Activated naive CD4-positive, alpha-beta T cell (primary cell): ENCODE measurements at regions not wholly inside any gene's neighbourhood (a gene's known extent, or its start where the extent isn't known, plus 50 kb on each side); places are given as distances from the start of the nearest gene placed in this dataset.
"Not testable (repeated sequence)": the region's sequence is repeated elsewhere in the genome, so short reads cannot be mapped to it uniquely, and the experiment has no call there.

Experiments used
- DNase-seq, 4 experiments: peaks; one replicate each; lab custom pipeline; 2025; lab: John Stamatoyannopoulos, UW

DNA sequence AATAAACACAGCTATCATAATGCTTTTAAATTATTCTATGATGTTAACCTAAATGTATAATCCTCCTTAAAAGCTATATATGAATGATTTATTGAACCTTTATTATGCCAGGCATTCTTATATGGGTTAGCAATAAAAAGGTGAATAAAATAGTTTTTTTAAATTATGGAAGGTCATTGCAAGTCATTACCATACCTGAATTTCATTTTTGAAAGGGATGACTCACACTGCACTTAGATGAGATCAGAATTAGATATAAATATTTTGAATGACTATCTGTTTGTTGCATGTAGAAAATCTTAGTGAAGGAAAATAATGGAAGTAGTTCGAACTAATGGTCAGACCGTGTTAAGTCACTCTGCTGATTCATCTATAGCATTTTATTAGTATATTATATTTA lies 822.3 kb downstream of the LUZP2 start:
- DNase-seq: no peak

- DNase-seq: no peak
Measured at GRCh38 chr11:25327656-25328055, 830.8 kb downstream of the LUZP2 start.

GRCh38 chr11:25339281-25339680 lies 842.4 kb downstream of the LUZP2 start:
- DNase-seq: no peak

- DNase-seq: no peak
Measured at GRCh38 chr11:25349537-25349936, 852.7 kb downstream of the LUZP2 start.

- DNase-seq: no peak
Measured at GRCh38 chr11:25350899-25351803, 854.3 kb downstream of the LUZP2 start.

DNA sequence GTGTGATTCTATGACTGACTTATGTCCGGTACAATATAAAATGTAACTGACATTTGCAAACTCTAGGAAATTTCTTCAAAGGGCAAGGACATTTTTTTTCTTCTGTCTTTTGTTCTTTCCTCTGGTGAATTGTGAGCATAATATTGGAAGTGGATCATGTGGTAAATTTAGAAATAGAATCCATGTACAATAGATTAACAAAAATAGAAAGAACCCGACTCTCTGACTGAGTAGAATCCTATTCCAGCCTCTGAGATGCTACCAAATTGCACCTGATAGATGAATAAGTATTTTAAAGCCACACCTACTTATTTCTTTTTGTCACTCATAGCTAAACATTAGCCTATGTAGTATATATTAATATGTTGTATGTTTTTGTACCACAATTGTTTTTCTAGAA lies 860.3 kb downstream of the LUZP2 start:
- no peak for DNase-seq

DNA sequence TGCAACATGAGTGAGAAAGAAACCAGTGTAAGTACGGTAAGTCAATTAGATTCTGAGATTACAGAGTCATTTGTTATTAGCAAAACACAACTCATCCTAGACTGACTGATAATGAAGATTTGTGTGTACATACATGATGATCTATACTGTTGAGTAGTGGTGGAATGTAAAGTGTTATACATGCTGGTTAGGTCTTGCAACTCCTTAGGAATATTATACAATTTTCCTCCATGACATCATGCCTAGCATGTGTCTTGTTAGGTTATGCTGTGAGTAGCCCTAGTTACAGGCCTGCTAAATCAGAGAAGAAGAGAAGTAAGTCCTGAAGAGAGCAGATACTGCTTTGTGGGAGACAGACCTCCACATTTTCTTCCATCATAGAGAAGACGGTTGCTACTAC lies 880.6 kb downstream of the LUZP2 start:
- DNase-seq: no peak

DNA sequence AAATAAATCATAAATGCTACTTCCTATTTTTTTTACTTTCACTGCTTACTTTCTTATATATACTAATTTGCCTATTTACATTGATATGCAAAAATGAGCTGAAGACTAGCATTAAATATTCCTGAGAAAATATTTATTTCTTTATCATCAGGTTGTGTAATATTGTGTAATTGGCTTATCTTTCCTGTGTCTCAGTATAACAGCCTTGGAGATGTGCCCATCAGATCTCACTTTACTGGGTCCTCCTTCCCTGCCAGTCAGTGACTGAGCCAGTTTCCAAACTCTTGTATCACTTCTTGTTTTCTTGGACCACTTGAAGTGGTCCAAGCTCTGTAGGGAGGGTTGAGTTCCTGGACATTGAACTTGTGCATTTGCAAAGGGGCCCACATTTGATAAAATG lies 900.0 kb downstream of the LUZP2 start:
- DNase-seq: no peak

DNA sequence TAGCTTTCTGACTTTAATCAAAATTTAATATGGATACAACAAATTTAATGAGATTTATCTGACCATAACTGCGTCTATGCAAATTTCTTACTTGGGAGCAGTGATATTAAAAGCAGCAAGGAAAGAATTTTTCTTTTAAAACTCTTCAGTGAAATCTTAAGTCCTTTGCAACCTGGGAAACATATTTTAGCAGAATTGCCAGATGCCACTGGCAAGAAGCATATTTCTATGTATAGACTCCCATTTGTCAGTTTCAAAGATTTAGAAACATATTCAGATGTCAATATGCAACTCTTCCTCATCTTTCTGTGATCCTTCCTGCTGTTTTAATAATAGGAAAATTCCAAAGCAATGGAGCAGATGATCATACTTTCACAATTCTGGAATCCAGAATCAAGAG lies 911.3 kb downstream of the LUZP2 start:
- no peak for DNase-seq

DNA sequence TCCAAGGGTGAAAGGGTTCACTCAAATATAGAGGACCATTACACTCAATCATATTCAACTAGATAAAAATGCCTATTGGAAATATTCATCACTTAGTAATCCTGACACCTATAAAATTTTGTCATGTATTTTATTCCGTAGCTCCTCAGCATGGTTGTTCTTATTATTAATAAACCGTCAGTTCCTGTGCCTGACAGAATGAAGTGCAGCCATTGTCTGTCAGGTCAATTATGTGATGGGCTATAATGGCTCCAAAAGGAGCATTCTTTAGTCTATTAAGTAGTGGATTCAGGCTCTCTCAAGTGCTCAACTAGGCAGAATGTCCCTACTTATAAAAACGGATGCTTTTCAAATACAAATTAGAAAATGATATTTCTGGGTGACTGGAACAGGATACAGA lies 916.1 kb upstream of the ANO3 start:
- no peak for DNase-seq

- no peak for DNase-seq
Measured at GRCh38 chr11:25423436-25424199, 908.3 kb upstream of the ANO3 start.

GRCh38 chr11:25432376-25432775 lies 899.6 kb upstream of the ANO3 start:
- DNase-seq: no peak

DNA sequence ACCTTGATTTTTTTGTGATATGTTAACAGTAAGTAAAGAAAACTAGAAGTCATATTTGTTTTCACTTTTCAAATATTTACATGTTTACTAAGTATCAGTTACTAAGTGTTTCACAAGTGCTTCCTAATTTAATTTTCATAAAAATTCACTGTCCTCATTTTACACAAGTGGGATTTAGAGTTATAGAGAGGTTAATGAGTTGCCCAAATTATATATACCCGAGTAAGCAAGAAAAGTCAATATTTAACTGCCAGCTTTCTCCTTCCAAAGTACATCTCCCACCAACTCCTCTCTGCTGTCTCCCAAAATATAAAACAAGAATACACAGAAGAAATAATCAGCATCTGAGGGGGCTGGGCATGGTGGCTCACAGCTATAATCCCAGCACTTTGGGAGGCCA lies 896.7 kb upstream of the ANO3 start:
- DNase-seq: no peak

GRCh38 chr11:25436326-25436725 lies 895.6 kb upstream of the ANO3 start:
- DNase-seq: no peak

DNA sequence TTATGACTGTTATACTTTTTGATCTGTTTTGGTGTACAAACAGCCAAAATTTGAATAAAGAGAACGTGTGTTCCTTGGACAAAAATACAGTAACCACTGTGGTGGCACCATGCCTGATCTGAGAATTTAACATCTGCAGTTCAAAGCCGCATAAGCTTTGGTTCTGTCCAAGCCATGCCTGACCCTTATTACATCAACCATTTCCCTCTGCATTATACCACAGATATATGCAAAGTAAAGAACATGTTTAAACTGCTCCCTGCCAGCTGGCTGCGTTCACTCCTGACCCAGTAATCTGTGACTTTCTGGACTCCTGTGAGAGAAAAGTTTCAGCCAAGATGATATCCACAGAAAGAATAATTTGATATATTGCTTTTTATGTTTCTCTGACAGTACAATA lies 890.5 kb upstream of the ANO3 start:
- no peak for DNase-seq

DNA sequence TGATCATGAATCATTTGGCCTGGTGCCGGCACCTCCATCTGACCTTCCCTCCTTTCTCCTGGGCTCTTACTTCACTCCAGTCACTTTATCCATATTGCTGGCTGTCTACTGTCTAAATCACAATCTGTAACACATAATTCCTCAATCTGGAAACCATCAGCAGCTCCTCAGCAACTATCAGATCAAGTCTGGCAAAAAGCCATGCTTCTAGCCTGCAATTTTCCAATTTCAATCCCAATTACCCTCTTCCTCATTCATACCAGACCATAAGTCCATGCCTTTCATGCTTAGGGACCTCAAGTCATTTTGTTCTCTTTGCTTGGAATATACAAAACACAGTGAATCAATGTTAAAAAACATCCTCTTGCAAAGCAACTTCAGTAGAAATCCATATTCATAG lies 882.8 kb upstream of the ANO3 start:
- DNase-seq: no peak

GRCh38 chr11:25453471-25453870 lies 878.5 kb upstream of the ANO3 start:
- DNase-seq: no peak

GRCh38 chr11:25456211-25456610 lies 875.7 kb upstream of the ANO3 start:
- DNase-seq: no peak

- DNase-seq: no peak
Measured at GRCh38 chr11:25483915-25484635, 847.9 kb upstream of the ANO3 start.

- no peak for DNase-seq
Measured at GRCh38 chr11:25485315-25485714, 846.6 kb upstream of the ANO3 start.

DNA sequence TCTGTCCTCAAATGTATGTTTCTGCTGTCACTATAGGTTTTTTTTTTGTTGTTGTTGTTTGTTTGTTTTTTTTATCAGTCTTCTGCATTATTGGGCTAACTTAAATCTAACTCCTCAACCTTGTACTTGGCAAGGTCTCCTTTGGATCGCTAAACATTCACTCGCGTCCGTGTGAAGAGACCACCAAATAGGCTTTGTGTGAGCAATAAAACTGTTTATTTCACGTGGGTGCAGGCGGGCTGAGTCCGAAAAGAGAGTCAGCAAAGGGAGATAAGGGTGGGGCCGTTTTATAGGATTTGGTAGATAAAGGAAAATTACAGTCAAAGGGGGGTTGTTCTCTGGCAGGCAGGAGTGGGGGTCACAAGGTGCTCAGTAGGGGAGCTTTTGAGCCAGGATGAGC lies 845.6 kb upstream of the ANO3 start:
- DNase-seq: not testable (repeated sequence)

DNA sequence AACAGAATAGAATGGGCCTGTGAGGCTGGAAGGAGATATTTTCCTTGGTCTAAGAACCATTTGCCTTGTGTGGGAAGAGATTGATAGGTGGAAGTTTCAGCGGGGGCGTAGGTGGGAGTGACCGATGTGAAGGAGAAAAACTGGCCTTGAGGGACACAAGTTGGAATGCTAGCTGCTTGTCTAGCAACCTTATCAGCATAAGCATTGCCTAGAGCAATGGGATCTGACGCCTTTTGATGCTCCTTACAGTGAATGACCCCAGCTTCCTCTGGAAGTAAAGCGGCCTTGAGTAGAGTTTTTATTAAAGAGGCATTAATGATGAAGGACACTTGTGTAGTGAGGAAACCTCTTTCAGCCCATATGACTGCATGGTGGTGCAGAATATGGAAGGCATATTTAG lies 843.8 kb upstream of the ANO3 start:
- DNase-seq: not testable (repeated sequence)

DNA sequence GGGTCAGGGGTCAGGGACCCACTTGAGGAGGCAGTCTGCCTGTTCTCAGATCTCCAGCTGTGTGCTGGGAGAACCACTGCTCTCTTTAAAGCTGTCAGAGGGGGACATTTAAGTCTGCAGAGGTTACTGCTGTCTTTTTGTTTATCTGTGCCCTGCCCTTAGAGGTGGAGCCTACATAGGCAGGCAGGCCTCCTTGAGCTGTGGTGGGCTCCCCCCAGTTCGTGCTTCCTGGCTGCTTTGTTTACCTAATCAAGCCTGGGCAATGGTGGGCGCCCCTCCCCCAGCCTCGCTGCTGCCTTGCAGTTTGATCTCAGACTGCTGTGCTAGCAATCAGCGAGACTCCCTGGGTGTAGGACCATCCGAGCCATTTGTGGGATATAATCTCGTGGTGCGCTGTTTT lies 830.5 kb upstream of the ANO3 start:
- not testable (repeated sequence) for DNase-seq
